HFFc6 (cell line): ENCODE measurements at regions not wholly inside any gene's neighbourhood (a gene's known extent, or its start where the extent isn't known, plus 50 kb on each side); places are given as distances from the start of the nearest gene placed in this dataset.

Experiments
- DNase-seq: peaks from one replicate; pipeline ENCODE4 v3.0.0-alpha.2; 2018
- H3K27ac Mint-ChIP-seq: 2 replicates; pipeline ENCODE4 v1.8.0; 2020; ENCODE audit warnings: mild to moderate bottlenecking, mixed read lengths
- H3K27me3 Mint-ChIP-seq: 2 replicates; pipeline ENCODE4 v1.8.0; 2021; ENCODE audit warnings: mild to moderate bottlenecking, moderate library complexity, mixed read lengths; ENCODE audit not compliant: insufficient read depth
- H3K36me3 Mint-ChIP-seq: 2 replicates; pipeline ENCODE4 v1.8.0; 2021; ENCODE audit warnings: low read depth, mixed read lengths
- H3K4me1 Mint-ChIP-seq: 2 replicates; pipeline ENCODE4 v1.8.0; 2020; ENCODE audit warnings: low read depth, mixed read lengths
- H3K4me3 Mint-ChIP-seq: 2 replicates; pipeline ENCODE4 v1.8.0; 2020; ENCODE audit warnings: mild to moderate bottlenecking, moderate library complexity, mixed read lengths
- H3K9me3 Mint-ChIP-seq: 2 replicates; pipeline ENCODE4 v1.8.0; 2020; ENCODE audit warnings: mild to moderate bottlenecking, mixed read lengths
- TF ChIP-seq, protein P1 (sequence below): fragments of 200-600 bp; sonication (generic); IDR thresholded peaks from 2 replicates; pipeline ENCODE4 v1.5.0; 2021; ENCODE audit warnings: antibody characterized with exemption, mild to moderate bottlenecking

DNA sequence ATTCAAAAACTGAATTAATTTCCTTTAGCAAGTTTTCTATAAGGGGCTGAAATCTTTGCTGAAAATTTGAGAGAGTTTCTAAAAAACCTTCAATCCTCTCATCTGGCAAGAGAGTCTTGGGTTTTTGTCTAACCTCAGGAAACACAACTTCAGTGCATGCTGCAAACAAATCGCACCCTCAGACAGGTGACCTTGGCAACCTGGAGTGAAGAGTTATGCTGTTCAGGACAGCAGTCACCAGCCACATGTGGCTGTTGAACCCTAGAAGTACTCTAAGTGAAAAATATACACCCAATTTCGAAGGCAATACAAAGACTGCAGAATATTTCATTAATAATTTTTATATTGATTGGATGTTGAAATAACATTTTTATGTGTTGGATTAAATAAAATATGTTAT is 184.8 kb downstream of the RPS29 start:
- Mint-ChIP-seq H3K27me3 (no peaks in the 10 kb centered on the region), H3K36me3 (no peaks in the 10 kb centered on the region), H3K9me3 (peaks cover 21% of the 10 kb centered on the region), H3K27ac (no peak overlapping the region), H3K4me3 (no peak overlapping the region), H3K4me1 (no peaks in the 10 kb centered on the region)
- TF ChIP-seq, protein P1, sequence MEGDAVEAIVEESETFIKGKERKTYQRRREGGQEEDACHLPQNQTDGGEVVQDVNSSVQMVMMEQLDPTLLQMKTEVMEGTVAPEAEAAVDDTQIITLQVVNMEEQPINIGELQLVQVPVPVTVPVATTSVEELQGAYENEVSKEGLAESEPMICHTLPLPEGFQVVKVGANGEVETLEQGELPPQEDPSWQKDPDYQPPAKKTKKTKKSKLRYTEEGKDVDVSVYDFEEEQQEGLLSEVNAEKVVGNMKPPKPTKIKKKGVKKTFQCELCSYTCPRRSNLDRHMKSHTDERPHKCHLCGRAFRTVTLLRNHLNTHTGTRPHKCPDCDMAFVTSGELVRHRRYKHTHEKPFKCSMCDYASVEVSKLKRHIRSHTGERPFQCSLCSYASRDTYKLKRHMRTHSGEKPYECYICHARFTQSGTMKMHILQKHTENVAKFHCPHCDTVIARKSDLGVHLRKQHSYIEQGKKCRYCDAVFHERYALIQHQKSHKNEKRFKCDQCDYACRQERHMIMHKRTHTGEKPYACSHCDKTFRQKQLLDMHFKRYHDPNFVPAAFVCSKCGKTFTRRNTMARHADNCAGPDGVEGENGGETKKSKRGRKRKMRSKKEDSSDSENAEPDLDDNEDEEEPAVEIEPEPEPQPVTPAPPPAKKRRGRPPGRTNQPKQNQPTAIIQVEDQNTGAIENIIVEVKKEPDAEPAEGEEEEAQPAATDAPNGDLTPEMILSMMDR: no peak
- DNase-seq: no peak

DNA sequence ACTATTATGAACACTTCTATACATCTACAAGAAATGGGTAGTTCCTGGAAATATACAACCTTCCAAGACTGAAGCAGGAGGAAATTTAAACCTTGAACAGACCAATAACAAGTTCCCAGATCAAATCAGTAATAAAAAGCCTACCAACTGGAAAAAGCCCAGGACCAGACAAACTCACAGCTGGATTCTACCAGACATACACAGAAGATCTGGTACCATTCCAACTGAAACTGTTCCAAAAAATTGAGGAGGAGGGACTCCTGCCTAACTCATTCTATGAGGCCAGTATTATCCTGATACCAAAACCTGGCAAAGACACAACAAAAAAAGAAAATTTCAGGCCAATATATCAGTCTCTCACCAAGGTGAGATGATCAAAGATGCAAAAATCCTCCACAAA is 189.4 kb downstream of the RPS29 start:
- no peak overlapping the region for H3K4me3 Mint-ChIP-seq
- no peak overlapping the region for H3K27ac Mint-ChIP-seq
- no peaks in the 10 kb centered on the region for H3K36me3 Mint-ChIP-seq
- H3K9me3 Mint-ChIP-seq: peaks cover 38% of the 10 kb centered on the region
- no peak for DNase-seq
- TF ChIP-seq, protein P1: no peak
- H3K4me1 Mint-ChIP-seq: no peaks in the 10 kb centered on the region
- no peaks in the 10 kb centered on the region for H3K27me3 Mint-ChIP-seq

DNA sequence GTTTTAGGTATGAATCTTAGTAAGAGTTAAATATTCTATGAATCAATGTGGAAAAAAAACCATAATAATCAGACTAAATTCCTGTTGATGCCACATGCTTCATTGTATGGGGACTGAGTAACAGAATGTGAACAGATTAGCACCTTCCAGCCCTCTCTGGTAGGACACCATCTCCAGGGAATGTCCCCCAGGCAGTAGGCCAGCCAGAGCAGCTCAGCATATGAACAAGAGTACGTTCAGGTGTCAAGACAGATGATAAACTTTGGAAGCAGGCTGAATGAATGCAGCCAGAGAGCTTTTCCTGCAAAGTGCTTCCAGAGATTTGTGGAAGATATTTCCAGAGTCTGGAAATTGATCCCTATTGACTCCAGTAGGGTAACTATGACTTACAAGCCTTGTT is 204.4 kb downstream of the RPS29 start:
- DNase-seq: no peak
- peaks cover 49% of the 10 kb centered on the region for H3K9me3 Mint-ChIP-seq
- H3K36me3 Mint-ChIP-seq: peaks cover 5% of the 10 kb centered on the region; the same call in 1 of the 2 replicates
- no peaks in the 10 kb centered on the region for H3K4me1 Mint-ChIP-seq
- H3K27ac Mint-ChIP-seq: no peak overlapping the region
- H3K4me3 Mint-ChIP-seq: no peak overlapping the region
- TF ChIP-seq, protein P1: no peak
- H3K27me3 Mint-ChIP-seq: no peaks in the 10 kb centered on the region; the same call in 1 of the 2 replicates

DNA sequence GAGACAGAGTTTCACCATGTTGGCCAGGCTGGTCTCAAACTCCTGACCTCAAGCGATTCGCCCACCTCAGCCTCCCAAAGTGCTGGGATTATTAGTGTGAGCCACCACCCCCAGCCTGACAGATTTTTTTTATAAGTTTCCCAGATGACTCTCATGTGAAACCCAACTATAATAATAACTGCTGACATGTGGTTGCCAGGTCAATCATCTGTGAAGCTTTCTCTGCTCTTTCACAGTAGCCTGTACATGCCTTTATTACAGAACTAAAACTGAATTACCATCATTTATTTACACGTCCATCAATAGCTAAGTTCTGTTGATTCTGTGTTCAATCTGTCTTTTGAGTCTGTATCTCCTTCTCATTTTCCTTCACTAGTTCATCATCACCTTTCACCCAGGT is 218.5 kb downstream of the RPS29 start:
- Mint-ChIP-seq H3K9me3 (peaks cover 9% of the 10 kb centered on the region; the same call in 1 of the 2 replicates), H3K36me3 (no peaks in the 10 kb centered on the region), H3K4me3 (no peak overlapping the region), H3K4me1 (no peaks in the 10 kb centered on the region), H3K27ac (no peak overlapping the region), H3K27me3 (no peaks in the 10 kb centered on the region)
- TF ChIP-seq, protein P1: no peak
- DNase-seq: no peak

DNA sequence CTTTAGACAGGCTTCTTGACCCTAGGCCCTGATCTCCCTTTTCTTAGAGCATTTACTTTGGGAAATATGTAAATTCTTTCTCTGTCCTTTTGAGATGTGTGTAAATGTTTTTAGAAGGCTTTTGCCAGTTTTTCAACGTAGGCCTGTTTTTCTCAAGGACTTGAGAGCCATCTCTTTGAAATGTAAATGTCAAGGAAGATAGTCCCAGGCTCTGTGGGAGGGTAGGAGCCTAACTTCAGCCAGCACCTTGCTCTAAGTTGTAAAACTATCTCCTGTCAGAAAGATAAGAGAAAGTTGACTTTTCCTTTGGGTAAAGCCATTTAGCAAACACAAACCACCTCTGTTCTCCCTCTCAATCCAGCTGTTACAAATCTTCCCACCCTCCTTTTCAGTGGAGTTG is 219.8 kb downstream of the RPS29 start:
- Mint-ChIP-seq H3K9me3 (peaks cover 14% of the 10 kb centered on the region), H3K4me1 (no peaks in the 10 kb centered on the region), H3K27me3 (no peaks in the 10 kb centered on the region), H3K27ac (no peak overlapping the region), H3K4me3 (no peak overlapping the region), H3K36me3 (no peaks in the 10 kb centered on the region)
- DNase-seq: no peak
- TF ChIP-seq, protein P1: no peak

DNA sequence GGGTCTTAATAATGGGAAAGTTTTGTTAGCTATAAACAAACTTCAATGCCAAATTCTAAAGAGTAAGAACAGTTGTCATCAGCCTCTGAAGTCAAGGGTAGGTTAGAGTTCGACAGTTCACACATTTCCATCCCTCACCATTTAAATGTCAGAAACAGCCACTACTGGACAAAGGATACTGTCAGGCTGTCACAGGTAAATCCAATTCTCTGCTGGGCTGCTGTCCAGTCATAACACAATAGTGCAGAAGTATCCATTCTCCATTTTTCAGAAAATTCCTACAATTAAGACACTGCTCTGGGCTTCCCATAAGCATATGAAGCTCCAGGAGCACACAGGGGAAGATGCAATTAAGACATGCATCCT is 221.4 kb downstream of the RPS29 start:
- TF ChIP-seq, protein P1: no peak
- H3K9me3 Mint-ChIP-seq: peaks cover 22% of the 10 kb centered on the region
- no peaks in the 10 kb centered on the region for H3K27me3 Mint-ChIP-seq
- no peak for DNase-seq
- no peak overlapping the region for H3K27ac Mint-ChIP-seq
- no peaks in the 10 kb centered on the region for H3K4me1 Mint-ChIP-seq
- no peaks in the 10 kb centered on the region; the same call in 1 of the 2 replicates for H3K36me3 Mint-ChIP-seq
- no peak overlapping the region for H3K4me3 Mint-ChIP-seq
